ENCODE measurements at regions not wholly inside any gene's neighbourhood (a gene's known extent, or its start where the extent isn't known, plus 50 kb on each side); places are given as distances from the start of the nearest gene placed in this dataset.

GRCh38 chr2:41602341-41602740 is 445.5 kb upstream of the PKDCC start:
- Histone ChIP-seq H3K4me3 (ENCODE audit: low read depth, low read length) (no peak overlapping the region), H3K27me3 (ENCODE audit: insufficient read depth, low read depth, severe bottlenecking) (no peaks in the 10 kb centered on the region), H3K9me3 (ENCODE audit: severe bottlenecking) (no peaks in the 10 kb centered on the region), H3K36me3 (no peaks in the 10 kb centered on the region), H3K27ac (no peak overlapping the region)
- no peak for DNase-seq
- TF ChIP-seq, protein P1, sequence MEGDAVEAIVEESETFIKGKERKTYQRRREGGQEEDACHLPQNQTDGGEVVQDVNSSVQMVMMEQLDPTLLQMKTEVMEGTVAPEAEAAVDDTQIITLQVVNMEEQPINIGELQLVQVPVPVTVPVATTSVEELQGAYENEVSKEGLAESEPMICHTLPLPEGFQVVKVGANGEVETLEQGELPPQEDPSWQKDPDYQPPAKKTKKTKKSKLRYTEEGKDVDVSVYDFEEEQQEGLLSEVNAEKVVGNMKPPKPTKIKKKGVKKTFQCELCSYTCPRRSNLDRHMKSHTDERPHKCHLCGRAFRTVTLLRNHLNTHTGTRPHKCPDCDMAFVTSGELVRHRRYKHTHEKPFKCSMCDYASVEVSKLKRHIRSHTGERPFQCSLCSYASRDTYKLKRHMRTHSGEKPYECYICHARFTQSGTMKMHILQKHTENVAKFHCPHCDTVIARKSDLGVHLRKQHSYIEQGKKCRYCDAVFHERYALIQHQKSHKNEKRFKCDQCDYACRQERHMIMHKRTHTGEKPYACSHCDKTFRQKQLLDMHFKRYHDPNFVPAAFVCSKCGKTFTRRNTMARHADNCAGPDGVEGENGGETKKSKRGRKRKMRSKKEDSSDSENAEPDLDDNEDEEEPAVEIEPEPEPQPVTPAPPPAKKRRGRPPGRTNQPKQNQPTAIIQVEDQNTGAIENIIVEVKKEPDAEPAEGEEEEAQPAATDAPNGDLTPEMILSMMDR (IDR thresholded peaks at IDR 0.05; ENCODE audit: low read depth, low read length), result no peak

- no peak for DNase-seq
- TF ChIP-seq, protein P1 (IDR thresholded peaks at IDR 0.05; ENCODE audit: low read depth, low read length), result no peak
Measured at GRCh38 chr2:41605311-41605710, 442.5 kb upstream of the PKDCC start.

GRCh38 chr2:41605914-41606313 is 441.9 kb upstream of the PKDCC start:
- Histone ChIP-seq H3K4me3 (ENCODE audit: low read depth, low read length) (no peak overlapping the region), H3K36me3 (no peaks in the 10 kb centered on the region), H3K9me3 (ENCODE audit: severe bottlenecking) (no peaks in the 10 kb centered on the region), H3K27ac (no peak overlapping the region), H3K27me3 (ENCODE audit: insufficient read depth, low read depth, severe bottlenecking) (no peaks in the 10 kb centered on the region)
- TF ChIP-seq, protein P1 (IDR thresholded peaks at IDR 0.05; ENCODE audit: low read depth, low read length), result no peak
- no peak for DNase-seq

More at GRCh38 chr2:41605311-41605710, 442.5 kb upstream of the PKDCC start:
- H3K36me3 ChIP-seq, result no peaks in the 10 kb centered on the region
- no peak overlapping the region for H3K4me3 ChIP-seq (ENCODE audit: low read depth, low read length)
- H3K27me3 ChIP-seq (ENCODE audit: insufficient read depth, low read depth, severe bottlenecking), result no peaks in the 10 kb centered on the region
- no peak overlapping the region for H3K27ac ChIP-seq
- H3K9me3 ChIP-seq (ENCODE audit: severe bottlenecking), result no peaks in the 10 kb centered on the region

DNA sequence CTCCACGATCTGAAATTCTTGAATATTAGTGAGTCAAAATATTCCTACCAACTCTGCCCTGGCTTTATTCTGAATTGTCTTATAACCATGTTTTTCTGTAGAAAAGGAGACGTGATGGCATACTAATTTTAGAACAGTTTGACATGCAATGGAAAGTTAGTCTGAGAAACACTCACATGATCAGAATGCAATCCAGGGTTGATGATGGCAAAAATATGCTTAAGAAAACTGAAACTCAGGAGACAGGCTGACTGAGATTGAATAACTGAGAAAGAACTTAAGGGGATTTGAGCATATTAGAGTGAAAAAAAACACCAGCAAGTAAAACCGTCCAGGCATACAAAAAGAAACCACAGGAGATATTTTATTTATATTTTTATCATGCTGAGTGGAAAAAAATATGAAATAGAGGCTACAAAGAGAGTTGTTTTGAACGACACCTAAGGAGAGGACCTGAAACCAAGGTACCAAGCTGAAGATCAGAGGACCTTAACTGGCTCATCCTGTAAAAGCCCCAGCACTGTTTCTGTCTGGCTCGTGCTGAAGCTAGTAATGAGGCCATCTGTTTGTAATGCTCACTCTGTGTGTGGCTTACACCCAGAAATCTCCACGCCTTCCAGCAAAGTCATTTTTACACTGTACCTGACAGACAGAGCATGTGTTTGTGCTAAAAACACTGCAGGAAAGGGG is 437.2 kb upstream of the PKDCC start:
- TF ChIP-seq, protein P1 (IDR thresholded peaks at IDR 0.05; ENCODE audit: low read depth, low read length), result no peak
- H3K27ac ChIP-seq, result peak overlapping the region; percentile 64
- 0 out of 2 replicates have a peak overlapping the region, but pooled peaks have one; percentile 12 for H3K4me3 ChIP-seq (ENCODE audit: low read depth, low read length)
- no peaks in the 10 kb centered on the region for H3K36me3 ChIP-seq
- no peaks in the 10 kb centered on the region for H3K9me3 ChIP-seq (ENCODE audit: severe bottlenecking)
- H3K27me3 ChIP-seq (ENCODE audit: insufficient read depth, low read depth, severe bottlenecking), result no peaks in the 10 kb centered on the region
- peak; percentile 72 for DNase-seq

DNA sequence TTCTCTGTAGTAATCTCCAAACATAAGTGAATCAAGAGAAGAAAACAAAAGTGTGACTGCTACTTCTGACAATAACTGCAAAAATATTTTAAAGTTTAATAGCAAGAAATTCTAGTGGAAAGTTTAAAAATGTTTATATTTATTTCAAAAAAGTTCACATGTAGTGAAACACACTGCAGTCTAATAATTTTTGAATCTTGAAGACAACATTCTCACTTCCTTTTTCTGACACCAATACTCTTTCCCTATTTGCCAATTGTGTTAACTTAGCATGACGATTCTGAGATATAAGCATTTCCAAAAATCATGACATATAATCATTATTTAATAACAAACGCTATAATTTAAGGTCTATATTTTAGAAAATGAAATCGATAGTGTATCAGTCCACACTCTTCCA is 429.1 kb upstream of the PKDCC start:
- TF ChIP-seq, protein P1 (IDR thresholded peaks at IDR 0.05; ENCODE audit: low read depth, low read length), result no peak
- no peak for DNase-seq
- Histone ChIP-seq H3K4me3 (ENCODE audit: low read depth, low read length) (no peak overlapping the region), H3K27me3 (ENCODE audit: insufficient read depth, low read depth, severe bottlenecking) (no peaks in the 10 kb centered on the region), H3K27ac (no peak overlapping the region), H3K9me3 (ENCODE audit: severe bottlenecking) (no peaks in the 10 kb centered on the region), H3K36me3 (no peaks in the 10 kb centered on the region)

DNA sequence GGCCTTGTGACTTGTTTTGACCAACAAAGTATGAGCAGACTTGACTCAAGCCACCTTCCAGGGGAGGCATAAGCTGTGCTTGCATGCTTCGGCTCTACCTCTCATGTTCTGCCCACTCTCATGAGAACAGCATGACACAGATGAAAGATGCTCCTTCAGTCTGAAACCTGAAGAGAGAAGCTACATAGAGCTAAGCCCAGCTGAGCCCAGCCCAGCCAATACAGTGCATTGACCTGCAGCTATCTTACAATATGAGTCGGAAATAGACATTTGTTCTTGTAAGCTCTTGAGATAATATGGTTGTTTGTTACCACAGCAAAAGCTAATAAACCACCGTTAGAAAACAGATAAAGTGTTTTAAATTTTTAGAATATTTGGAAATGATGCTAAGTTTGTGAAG is 426.7 kb upstream of the PKDCC start:
- Histone ChIP-seq H3K9me3 (ENCODE audit: severe bottlenecking) (no peaks in the 10 kb centered on the region), H3K36me3 (no peaks in the 10 kb centered on the region), H3K27ac (no peak overlapping the region), H3K4me3 (ENCODE audit: low read depth, low read length) (no peak overlapping the region), H3K27me3 (ENCODE audit: insufficient read depth, low read depth, severe bottlenecking) (no peaks in the 10 kb centered on the region)
- DNase-seq, result no peak
- TF ChIP-seq, protein P1 (IDR thresholded peaks at IDR 0.05; ENCODE audit: low read depth, low read length), result no peak
